ENCODE measurements at regions not wholly inside any gene's neighbourhood (a gene's known extent, or its start where the extent isn't known, plus 50 kb on each side); places are given as distances from the start of the nearest gene placed in this dataset.

DNA sequence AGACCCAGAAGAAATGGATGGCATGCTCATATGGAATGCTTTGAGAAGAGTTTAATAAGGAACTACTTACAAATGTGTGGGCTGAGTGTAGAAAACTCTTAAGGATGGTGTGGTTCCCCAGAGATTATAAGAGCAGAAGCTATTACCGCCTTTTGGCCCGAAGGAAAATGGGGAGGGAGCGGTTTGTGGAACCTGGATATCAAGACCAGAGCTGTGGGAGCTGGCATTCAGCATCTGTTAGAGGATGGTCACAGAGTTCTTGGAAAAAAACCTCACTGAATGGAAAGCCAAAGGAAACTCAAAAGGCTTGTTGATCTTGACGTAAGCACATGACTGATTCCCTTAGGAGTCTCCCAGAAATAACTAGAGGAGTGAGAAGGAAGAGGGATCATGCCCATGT is 151.0 kb downstream of the PJA2 start:
- Mint-ChIP-seq H3K27ac (no peak overlapping the region), H3K36me3 (no peaks in the 10 kb centered on the region), H3K4me1 (no peaks in the 10 kb centered on the region), H3K4me3 (no peak overlapping the region), H3K9me3 (peaks cover 0 to 6% (median 3%) of the 10 kb centered on the region in 7 donors), H3K27me3 (ENCODE audit: low read depth in 3 of 3) (no peaks in the 10 kb centered on the region)
- 95% methylated on average over 4 of the region's 4 CpGs for WGBS (ENCODE audit: insufficient coverage)
- H2AFZ ChIP-seq (ENCODE audit: insufficient read depth, low read depth, low read length, poor library complexity, severe bottlenecking), result no peak overlapping the region
- no peaks in the 10 kb centered on the region for H3K9me3 ChIP-seq (replicated peaks in 1 of 2; ENCODE audit: control insufficient read depth in 1 of 2, insufficient read depth in 1 of 2, low read length in 2 of 2)
- no peak overlapping the region for H3K9ac ChIP-seq (ENCODE audit: insufficient read depth, low read length, poor library complexity, severe bottlenecking)
- no peak overlapping the region for H3K27ac ChIP-seq (ENCODE audit: low read depth in 1 of 2, low read length in 2 of 2)
- no peak overlapping the region for H3K4me3 ChIP-seq (replicated peaks in 1 of 3; ENCODE audit: low read depth in 2 of 3, low read length in 3 of 3)
- TF ChIP-seq, protein P1, sequence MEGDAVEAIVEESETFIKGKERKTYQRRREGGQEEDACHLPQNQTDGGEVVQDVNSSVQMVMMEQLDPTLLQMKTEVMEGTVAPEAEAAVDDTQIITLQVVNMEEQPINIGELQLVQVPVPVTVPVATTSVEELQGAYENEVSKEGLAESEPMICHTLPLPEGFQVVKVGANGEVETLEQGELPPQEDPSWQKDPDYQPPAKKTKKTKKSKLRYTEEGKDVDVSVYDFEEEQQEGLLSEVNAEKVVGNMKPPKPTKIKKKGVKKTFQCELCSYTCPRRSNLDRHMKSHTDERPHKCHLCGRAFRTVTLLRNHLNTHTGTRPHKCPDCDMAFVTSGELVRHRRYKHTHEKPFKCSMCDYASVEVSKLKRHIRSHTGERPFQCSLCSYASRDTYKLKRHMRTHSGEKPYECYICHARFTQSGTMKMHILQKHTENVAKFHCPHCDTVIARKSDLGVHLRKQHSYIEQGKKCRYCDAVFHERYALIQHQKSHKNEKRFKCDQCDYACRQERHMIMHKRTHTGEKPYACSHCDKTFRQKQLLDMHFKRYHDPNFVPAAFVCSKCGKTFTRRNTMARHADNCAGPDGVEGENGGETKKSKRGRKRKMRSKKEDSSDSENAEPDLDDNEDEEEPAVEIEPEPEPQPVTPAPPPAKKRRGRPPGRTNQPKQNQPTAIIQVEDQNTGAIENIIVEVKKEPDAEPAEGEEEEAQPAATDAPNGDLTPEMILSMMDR (IDR thresholded peaks at IDR 0.05), result no peak
- no peaks in the 10 kb centered on the region for H4K20me1 ChIP-seq (ENCODE audit: insufficient read depth, low read length)
- H3K27me3 ChIP-seq (ENCODE audit: control insufficient read depth in 2 of 2, insufficient read depth in 2 of 2, low read length in 2 of 2), result no peaks in the 10 kb centered on the region
- no peak overlapping the region for H3K4me2 ChIP-seq (replicated peaks; ENCODE audit: extremely low read depth, low read length, poor library complexity, severe bottlenecking)
- no peaks in the 10 kb centered on the region for H3K36me3 ChIP-seq (replicated peaks in 1 of 2; ENCODE audit: control insufficient read depth in 1 of 2, insufficient read depth in 2 of 2, low read length in 2 of 2)
- intact Hi-C loops (cut with micrococcal nuclease), result no loop called here
- DNase-seq, result no peak
- H3K4me1 ChIP-seq (ENCODE audit: control insufficient read depth in 1 of 2, insufficient read depth in 2 of 2, low read length in 2 of 2), result no peaks in the 10 kb centered on the region
- no peaks in the 10 kb centered on the region for H3K79me2 ChIP-seq (ENCODE audit: insufficient read depth, low read length)

- intact Hi-C loops (cut with micrococcal nuclease), result no loop called here
- H3K4me3 Mint-ChIP-seq, result no peak overlapping the region
- no peak overlapping the region for H3K27ac ChIP-seq (ENCODE audit: low read depth in 1 of 2, low read length in 2 of 2)
- H3K36me3 Mint-ChIP-seq, result no peaks in the 10 kb centered on the region
- H4K20me1 ChIP-seq (ENCODE audit: insufficient read depth, low read length), result no peaks in the 10 kb centered on the region
- peaks cover 0 to 1% (median 0%) of the 10 kb centered on the region in 3 donors for H3K27me3 Mint-ChIP-seq (ENCODE audit: low read depth in 3 of 3)
- H2AFZ ChIP-seq (ENCODE audit: insufficient read depth, low read depth, low read length, poor library complexity, severe bottlenecking), result no peak overlapping the region
- DNase-seq, result no peak
- no peaks in the 10 kb centered on the region for H3K27me3 ChIP-seq (ENCODE audit: control insufficient read depth in 2 of 2, insufficient read depth in 2 of 2, low read length in 2 of 2)
- no peaks in the 10 kb centered on the region for H3K36me3 ChIP-seq (replicated peaks in 1 of 2; ENCODE audit: control insufficient read depth in 1 of 2, insufficient read depth in 2 of 2, low read length in 2 of 2)
- no CpG with 5 or more reads among the region's 2 CpGs for WGBS (ENCODE audit: insufficient coverage)
- peaks cover 3% of the 10 kb centered on the region for H3K4me1 Mint-ChIP-seq
- no peak overlapping the region for H3K4me2 ChIP-seq (replicated peaks; ENCODE audit: extremely low read depth, low read length, poor library complexity, severe bottlenecking)
- H3K9me3 ChIP-seq (replicated peaks in 1 of 2; ENCODE audit: control insufficient read depth in 1 of 2, insufficient read depth in 1 of 2, low read length in 2 of 2), result no peaks in the 10 kb centered on the region
- H3K4me1 ChIP-seq (ENCODE audit: control insufficient read depth in 1 of 2, insufficient read depth in 2 of 2, low read length in 2 of 2), result no peaks in the 10 kb centered on the region
- no peaks in the 10 kb centered on the region for H3K79me2 ChIP-seq (ENCODE audit: insufficient read depth, low read length)
- no peak overlapping the region for H3K27ac Mint-ChIP-seq
- TF ChIP-seq, protein P1 (IDR thresholded peaks at IDR 0.05), result no peak
- H3K9ac ChIP-seq (ENCODE audit: insufficient read depth, low read length, poor library complexity, severe bottlenecking), result no peak overlapping the region
- H3K9me3 Mint-ChIP-seq, result peaks cover 0 to 6% (median 3%) of the 10 kb centered on the region in 7 donors
- no peak overlapping the region for H3K4me3 ChIP-seq (replicated peaks in 1 of 3; ENCODE audit: low read depth in 2 of 3, low read length in 3 of 3)
These were observed 153.3 kb downstream of the PJA2 start for GRCh38 chr5:109256486-109256885.

All from CD14-positive monocyte (primary cell).